Activated CD8-positive, alpha-beta T cell treated with anti-CD3 and anti-CD28 coated beads for 36 hours (primary cell): ENCODE measurements at regions not wholly inside any gene's neighbourhood (a gene's known extent, or its start where the extent isn't known, plus 50 kb on each side); places are given as distances from the start of the nearest gene placed in this dataset.

ENCODE experiments used
- ATAC-seq: fragments of 200-7000 bp; cut with Tn5 transposase; one replicate; pipeline ENCODE4 v1.10.0; 2021; ENCODE audit warnings: mild to moderate bottlenecking, moderate library complexity
- CTCF ChIA-PET: fragments of 350-600 bp; sonication (Branson Sonifier 250); formaldehyde crosslinking; loops from one replicate; lab custom pipeline; 2021; ENCODE audit warnings: antibody characterized with exemption; lab: Charles Lee
- POLR2A ChIA-PET: fragments of 350-600 bp; sonication (Branson Sonifier 250); formaldehyde crosslinking; loops from one replicate; lab custom pipeline; 2021; ENCODE audit warnings: antibody characterized with exemption; lab: Charles Lee
- DNase-seq: peaks from one replicate; pipeline ENCODE4 v3.0.0-alpha.2; 2020
- H3K27ac Mint-ChIP-seq: one replicate; pipeline ENCODE4 v1.8.0; 2021; ENCODE audit warnings: mild to moderate bottlenecking, mixed read lengths
- H3K27me3 Mint-ChIP-seq: one replicate; pipeline ENCODE4 v1.8.0; 2021; ENCODE audit warnings: mixed read lengths
- H3K36me3 Mint-ChIP-seq: one replicate; pipeline ENCODE4 v1.8.0; 2021; ENCODE audit warnings: low read depth, mixed read lengths
- H3K4me1 Mint-ChIP-seq: one replicate; pipeline ENCODE4 v1.8.0; 2021; ENCODE audit warnings: low read depth, mixed read lengths
- H3K4me3 Mint-ChIP-seq: one replicate; pipeline ENCODE4 v1.8.0; 2021; ENCODE audit warnings: mild to moderate bottlenecking, moderate library complexity, mixed read lengths
- H3K9me3 Mint-ChIP-seq: one replicate; pipeline ENCODE4 v1.8.0; 2021; ENCODE audit warnings: mixed read lengths
- intact Hi-C: fragments of 100-400 bp; cut with micrococcal nuclease; formaldehyde crosslinking; loops from one replicate; pipeline ENCODE4 v1.10.0; 2022
- TF ChIP-seq, protein P1 (sequence below): fragments of 200-600 bp; IDR thresholded peaks from one replicate; pipeline ENCODE4 v1.8.0; 2022; ENCODE audit warnings: antibody characterized with exemption, mild to moderate bottlenecking

DNA sequence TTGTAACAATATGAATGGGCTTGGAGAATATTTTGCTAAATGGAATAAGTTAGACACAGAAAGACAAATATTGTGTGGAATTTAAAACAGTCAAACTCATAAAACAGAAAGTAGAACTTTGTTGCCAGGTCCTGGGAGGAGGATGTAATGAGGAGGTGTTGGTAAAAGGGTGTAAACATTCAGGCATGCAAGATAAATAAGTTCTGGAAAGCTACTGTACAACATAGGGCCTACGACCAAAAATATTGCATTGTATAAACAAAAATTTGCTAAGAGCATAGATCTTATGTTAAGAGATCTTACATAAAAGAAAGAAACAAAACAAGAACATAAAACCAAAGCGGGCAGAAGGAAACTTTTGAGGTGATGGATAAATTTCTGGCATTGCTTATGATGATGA lies 1907.8 kb upstream of the PCDH20 start:
- H3K4me3 Mint-ChIP-seq: no peak overlapping the region
- ChIA-PET CTCF (no interaction called here), POLR2A (no interaction called here)
- no peak overlapping the region for H3K27ac Mint-ChIP-seq
- peaks cover under 1% of the 10 kb centered on the region for H3K9me3 Mint-ChIP-seq
- H3K36me3 Mint-ChIP-seq: no peaks in the 10 kb centered on the region
- H3K4me1 Mint-ChIP-seq: no peaks in the 10 kb centered on the region
- intact Hi-C loops: no loop called here
- no peak for ATAC-seq
- DNase-seq: no peak
- TF ChIP-seq, protein P1, sequence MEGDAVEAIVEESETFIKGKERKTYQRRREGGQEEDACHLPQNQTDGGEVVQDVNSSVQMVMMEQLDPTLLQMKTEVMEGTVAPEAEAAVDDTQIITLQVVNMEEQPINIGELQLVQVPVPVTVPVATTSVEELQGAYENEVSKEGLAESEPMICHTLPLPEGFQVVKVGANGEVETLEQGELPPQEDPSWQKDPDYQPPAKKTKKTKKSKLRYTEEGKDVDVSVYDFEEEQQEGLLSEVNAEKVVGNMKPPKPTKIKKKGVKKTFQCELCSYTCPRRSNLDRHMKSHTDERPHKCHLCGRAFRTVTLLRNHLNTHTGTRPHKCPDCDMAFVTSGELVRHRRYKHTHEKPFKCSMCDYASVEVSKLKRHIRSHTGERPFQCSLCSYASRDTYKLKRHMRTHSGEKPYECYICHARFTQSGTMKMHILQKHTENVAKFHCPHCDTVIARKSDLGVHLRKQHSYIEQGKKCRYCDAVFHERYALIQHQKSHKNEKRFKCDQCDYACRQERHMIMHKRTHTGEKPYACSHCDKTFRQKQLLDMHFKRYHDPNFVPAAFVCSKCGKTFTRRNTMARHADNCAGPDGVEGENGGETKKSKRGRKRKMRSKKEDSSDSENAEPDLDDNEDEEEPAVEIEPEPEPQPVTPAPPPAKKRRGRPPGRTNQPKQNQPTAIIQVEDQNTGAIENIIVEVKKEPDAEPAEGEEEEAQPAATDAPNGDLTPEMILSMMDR: no peak
- no peaks in the 10 kb centered on the region for H3K27me3 Mint-ChIP-seq

DNA sequence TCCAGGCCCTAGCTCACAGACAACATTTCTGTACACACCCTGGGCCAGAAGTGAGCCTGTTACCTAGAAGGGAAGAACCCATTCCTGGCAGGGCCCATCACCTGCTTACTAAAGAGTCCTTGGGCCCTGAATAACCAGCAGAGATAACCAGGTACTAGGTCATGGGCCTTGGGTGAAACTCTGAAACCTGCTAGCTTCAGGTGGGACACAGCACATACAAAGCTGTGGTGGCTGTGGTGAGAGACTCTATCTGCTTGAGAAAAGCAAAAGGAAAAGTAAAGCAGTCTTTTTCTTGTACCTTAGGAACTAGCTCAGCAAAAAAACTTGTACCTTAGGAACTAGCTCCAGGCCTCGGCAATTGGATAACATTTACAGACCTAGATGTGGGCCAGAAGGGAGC lies 1895.9 kb upstream of the PCDH20 start:
- intact Hi-C loops: no loop called here
- POLR2A ChIA-PET: no interaction called here
- peaks cover 8% of the 10 kb centered on the region for H3K9me3 Mint-ChIP-seq
- H3K36me3 Mint-ChIP-seq: no peaks in the 10 kb centered on the region
- H3K27me3 Mint-ChIP-seq: no peaks in the 10 kb centered on the region
- TF ChIP-seq, protein P1: no peak
- no peak for DNase-seq
- ATAC-seq: no peak
- CTCF ChIA-PET: no interaction called here
- no peaks in the 10 kb centered on the region for H3K4me1 Mint-ChIP-seq
- no peak overlapping the region for H3K27ac Mint-ChIP-seq
- H3K4me3 Mint-ChIP-seq: no peak overlapping the region

DNA sequence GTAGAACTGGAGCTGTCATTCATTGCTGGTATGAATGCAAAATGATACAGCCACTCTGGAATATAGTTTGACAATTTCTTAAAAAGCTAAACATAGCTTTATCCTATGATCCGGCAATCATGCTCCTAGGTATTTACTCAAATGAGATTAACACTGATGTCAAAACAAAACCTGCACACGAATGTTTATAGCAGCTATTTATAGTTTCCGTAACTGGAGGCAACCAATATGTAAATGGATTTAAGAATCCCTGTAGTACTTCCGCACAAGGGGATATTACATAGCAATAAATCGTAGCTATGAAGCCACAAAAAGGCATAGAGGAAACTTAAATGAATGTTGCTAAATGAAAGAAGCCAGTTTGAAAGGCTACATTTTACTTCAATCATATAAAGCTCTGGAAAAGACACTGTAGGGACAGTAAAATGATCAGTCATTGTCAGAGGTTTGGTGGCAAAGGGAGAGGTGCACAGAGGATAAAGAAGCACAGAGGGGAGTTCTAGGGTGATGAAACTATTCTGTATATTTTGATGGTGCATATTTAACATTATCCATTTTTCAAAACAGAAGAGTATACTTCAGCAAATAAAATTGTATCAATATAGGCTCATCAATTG lies 1893.0 kb upstream of the PCDH20 start:
- Mint-ChIP-seq H3K9me3 (peaks cover 9% of the 10 kb centered on the region), H3K36me3 (no peaks in the 10 kb centered on the region), H3K27ac (no peak overlapping the region), H3K27me3 (no peaks in the 10 kb centered on the region), H3K4me3 (no peak overlapping the region), H3K4me1 (no peaks in the 10 kb centered on the region)
- DNase-seq (no peak), ATAC-seq (no peak)
- TF ChIP-seq, protein P1: no peak
- POLR2A ChIA-PET: no interaction called here
- CTCF ChIA-PET: no interaction called here
- intact Hi-C loops: no loop called here

DNA sequence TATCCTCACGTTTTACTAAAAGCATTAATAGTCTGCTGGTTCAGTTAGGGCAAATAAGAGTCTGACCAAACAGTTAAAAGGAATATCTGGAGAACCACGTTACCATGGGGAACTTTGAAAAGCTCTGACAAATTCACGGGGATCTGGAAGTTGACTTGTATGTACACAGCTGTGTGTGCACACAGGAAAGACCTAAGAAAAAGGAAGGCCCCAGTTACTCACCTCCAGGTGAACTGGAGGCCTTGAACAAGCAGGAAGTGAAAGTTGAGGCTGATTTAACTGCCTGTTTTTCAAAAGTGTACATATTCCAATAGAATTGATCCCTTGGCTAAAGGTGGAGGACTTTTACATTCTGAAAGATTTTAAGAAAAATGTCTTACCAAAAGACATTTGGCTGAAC lies 1891.6 kb upstream of the PCDH20 start:
- no peaks in the 10 kb centered on the region for H3K27me3 Mint-ChIP-seq
- no peaks in the 10 kb centered on the region for H3K36me3 Mint-ChIP-seq
- CTCF ChIA-PET: no interaction called here
- no peaks in the 10 kb centered on the region for H3K4me1 Mint-ChIP-seq
- intact Hi-C loops: no loop called here
- H3K9me3 Mint-ChIP-seq: peaks cover 5% of the 10 kb centered on the region
- no peak overlapping the region for H3K4me3 Mint-ChIP-seq
- TF ChIP-seq, protein P1: no peak
- ATAC-seq: no peak
- POLR2A ChIA-PET: no interaction called here
- H3K27ac Mint-ChIP-seq: no peak overlapping the region
- no peak for DNase-seq

DNA sequence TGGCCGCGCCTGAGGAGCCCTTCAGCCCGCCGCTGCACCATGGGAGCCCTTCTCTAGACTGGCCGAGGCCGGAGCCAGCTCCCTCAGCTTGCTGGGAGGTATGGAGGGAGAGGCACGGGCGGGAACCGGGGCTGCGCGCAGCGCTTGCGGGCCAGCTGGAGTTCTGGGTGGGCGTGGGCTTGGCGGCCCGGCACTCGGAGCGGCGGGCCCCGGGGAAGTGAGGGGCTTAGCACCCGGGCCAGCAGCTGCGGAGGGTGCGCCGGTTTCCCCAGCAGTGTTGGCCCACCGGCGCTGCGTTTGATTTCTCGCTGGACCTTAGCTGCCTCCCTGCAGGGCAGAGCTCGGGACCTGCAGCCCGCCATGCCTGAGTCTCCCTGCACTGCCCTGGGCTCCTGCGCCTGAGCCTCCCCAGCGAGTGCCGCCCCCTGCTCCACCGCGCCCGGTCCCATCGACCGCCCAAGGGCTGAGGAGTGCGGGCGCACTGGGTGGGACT lies 1890.0 kb upstream of the PCDH20 start:
- ChIA-PET POLR2A (no interaction called here), CTCF (no interaction called here)
- H3K9me3 Mint-ChIP-seq: peaks cover 5% of the 10 kb centered on the region
- intact Hi-C loops: no loop called here
- no peaks in the 10 kb centered on the region for H3K36me3 Mint-ChIP-seq
- H3K27ac Mint-ChIP-seq: no peak overlapping the region
- ATAC-seq: no peak
- H3K4me3 Mint-ChIP-seq: no peak overlapping the region
- DNase-seq: no peak
- H3K4me1 Mint-ChIP-seq: no peaks in the 10 kb centered on the region
- H3K27me3 Mint-ChIP-seq: no peaks in the 10 kb centered on the region
- TF ChIP-seq, protein P1: no peak
